HepG2 (cell line): ENCODE measurements at regions not wholly inside any gene's neighbourhood (a gene's known extent, or its start where the extent isn't known, plus 50 kb on each side); places are given as distances from the start of the nearest gene placed in this dataset.

ENCODE experiments used
- FOXP1 ChIP-seq, 2 experiments: fragments of 450-650 bp in 1 of 2; IDR thresholded peaks; 2 replicates each; pipeline ENCODE4 v1.6.1; 2017 to 2018; ENCODE audit warnings: antibody characterized with exemption in 1 of 2
- KAT2B ChIP-seq: fragments of 150-350 bp; IDR thresholded peaks from 2 replicates; pipeline ENCODE4 v1.6.1; 2014; ENCODE audit warnings: low read depth, low read length, borderline replicate concordance
- PREB ChIP-seq: sonication (generic); formaldehyde crosslinking; IDR thresholded peaks from 2 replicates; pipeline ENCODE4 v1.4.0; 2020; ENCODE audit warnings: missing genetic modification reagents
- ZBTB14 ChIP-seq: sonication (generic); formaldehyde crosslinking; IDR thresholded peaks from 2 replicates; pipeline ENCODE4 v1.4.0; 2020; ENCODE audit warnings: missing genetic modification reagents
- small RNA-seq, 3 experiments: library from RNA; depleted of rRNA; stranded (forward); fragments of <200 nt; gene quantifications; one replicate each; pipeline ENCODE3, GENCODE V24; 2012; ENCODE audit warnings: low read depth in 2 of 3, low replicate concordance in 1 of 3; ENCODE audit not compliant: insufficient read length in 3 of 3, insufficient read depth in 2 of 3

- TF ChIP-seq PREB (no peak), FOXP1 (IDR thresholded peaks at IDR 0.05) (no peak), FOXP1 (CRISPR knock-in tag; IDR thresholded peaks at IDR 0.05) (no peak), ZBTB14 (no peak), KAT2B (no peak)
Measured at GRCh38 chr5:156274453-156274852, 52.5 kb upstream of the SGCD start (continued).

Small RNA genes lying in the stretch of these regions (small RNA-seq; reads per million reads assigned to genes)
- gene RNA5SP199 = 0 reads per million in 3 experiments
